ENCODE measurements at regions not wholly inside any gene's neighbourhood (a gene's known extent, or its start where the extent isn't known, plus 50 kb on each side); places are given as distances from the start of the nearest gene placed in this dataset.

DNA sequence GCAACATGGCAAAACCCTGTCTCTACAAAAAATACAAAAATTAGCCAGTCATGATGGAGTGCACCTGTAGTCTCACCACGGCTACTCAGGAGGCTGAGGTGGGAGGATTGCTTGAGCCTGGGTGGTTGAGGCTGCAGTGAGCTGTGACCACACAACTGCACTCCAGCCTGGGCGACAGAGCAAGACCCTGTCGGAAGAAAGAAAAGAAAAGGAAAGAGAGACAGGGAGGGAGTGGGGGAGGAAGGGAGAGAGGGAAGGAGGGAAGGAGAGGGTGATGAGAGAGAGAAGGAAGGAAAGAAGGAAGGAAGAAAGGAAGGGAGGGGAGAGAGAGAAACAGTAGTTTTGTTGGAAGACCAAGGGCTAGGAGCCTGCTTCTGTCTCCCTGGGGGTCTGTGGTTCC lies 142.4 kb downstream of the C9orf50 start:
- TF ChIP-seq, protein P1, sequence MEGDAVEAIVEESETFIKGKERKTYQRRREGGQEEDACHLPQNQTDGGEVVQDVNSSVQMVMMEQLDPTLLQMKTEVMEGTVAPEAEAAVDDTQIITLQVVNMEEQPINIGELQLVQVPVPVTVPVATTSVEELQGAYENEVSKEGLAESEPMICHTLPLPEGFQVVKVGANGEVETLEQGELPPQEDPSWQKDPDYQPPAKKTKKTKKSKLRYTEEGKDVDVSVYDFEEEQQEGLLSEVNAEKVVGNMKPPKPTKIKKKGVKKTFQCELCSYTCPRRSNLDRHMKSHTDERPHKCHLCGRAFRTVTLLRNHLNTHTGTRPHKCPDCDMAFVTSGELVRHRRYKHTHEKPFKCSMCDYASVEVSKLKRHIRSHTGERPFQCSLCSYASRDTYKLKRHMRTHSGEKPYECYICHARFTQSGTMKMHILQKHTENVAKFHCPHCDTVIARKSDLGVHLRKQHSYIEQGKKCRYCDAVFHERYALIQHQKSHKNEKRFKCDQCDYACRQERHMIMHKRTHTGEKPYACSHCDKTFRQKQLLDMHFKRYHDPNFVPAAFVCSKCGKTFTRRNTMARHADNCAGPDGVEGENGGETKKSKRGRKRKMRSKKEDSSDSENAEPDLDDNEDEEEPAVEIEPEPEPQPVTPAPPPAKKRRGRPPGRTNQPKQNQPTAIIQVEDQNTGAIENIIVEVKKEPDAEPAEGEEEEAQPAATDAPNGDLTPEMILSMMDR (IDR thresholded peaks at IDR 0.05; ENCODE audit: insufficient read depth, low read length) = no peak
- TF ChIP-seq, protein P2, sequence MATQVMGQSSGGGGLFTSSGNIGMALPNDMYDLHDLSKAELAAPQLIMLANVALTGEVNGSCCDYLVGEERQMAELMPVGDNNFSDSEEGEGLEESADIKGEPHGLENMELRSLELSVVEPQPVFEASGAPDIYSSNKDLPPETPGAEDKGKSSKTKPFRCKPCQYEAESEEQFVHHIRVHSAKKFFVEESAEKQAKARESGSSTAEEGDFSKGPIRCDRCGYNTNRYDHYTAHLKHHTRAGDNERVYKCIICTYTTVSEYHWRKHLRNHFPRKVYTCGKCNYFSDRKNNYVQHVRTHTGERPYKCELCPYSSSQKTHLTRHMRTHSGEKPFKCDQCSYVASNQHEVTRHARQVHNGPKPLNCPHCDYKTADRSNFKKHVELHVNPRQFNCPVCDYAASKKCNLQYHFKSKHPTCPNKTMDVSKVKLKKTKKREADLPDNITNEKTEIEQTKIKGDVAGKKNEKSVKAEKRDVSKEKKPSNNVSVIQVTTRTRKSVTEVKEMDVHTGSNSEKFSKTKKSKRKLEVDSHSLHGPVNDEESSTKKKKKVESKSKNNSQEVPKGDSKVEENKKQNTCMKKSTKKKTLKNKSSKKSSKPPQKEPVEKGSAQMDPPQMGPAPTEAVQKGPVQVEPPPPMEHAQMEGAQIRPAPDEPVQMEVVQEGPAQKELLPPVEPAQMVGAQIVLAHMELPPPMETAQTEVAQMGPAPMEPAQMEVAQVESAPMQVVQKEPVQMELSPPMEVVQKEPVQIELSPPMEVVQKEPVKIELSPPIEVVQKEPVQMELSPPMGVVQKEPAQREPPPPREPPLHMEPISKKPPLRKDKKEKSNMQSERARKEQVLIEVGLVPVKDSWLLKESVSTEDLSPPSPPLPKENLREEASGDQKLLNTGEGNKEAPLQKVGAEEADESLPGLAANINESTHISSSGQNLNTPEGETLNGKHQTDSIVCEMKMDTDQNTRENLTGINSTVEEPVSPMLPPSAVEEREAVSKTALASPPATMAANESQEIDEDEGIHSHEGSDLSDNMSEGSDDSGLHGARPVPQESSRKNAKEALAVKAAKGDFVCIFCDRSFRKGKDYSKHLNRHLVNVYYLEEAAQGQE (IDR thresholded peaks at IDR 0.05; ENCODE audit: insufficient replicate concordance, low read depth) = no peak
- no peak for TF ChIP-seq POLR2AphosphoS5 (IDR thresholded peaks at IDR 0.05; ENCODE audit: low read depth)

Data from HL-60 (cell line).